T-helper 2 cell treated with Interferon-gamma antibody and Interleukin-4, amounts not matched to agents 5 μg/mL and 100 μg/mL, for 36 hours (primary cell): ENCODE measurements at regions not wholly inside any gene's neighbourhood (a gene's known extent, or its start where the extent isn't known, plus 50 kb on each side); places are given as distances from the start of the nearest gene placed in this dataset.

ENCODE experiments used
- DNase-seq: peaks from one replicate; pipeline ENCODE4 v3.0.0; 2021; ENCODE audit warnings: low spot score
- H3K27ac Mint-ChIP-seq: one replicate; pipeline ENCODE4 v1.8.0; 2021; ENCODE audit warnings: mild to moderate bottlenecking, mixed read lengths
- H3K27me3 Mint-ChIP-seq: one replicate; pipeline ENCODE4 v1.8.0; 2021; ENCODE audit warnings: low read depth, mixed read lengths
- H3K36me3 Mint-ChIP-seq: one replicate; pipeline ENCODE4 v1.8.0; 2021; ENCODE audit warnings: low read depth, mixed read lengths
- H3K4me1 Mint-ChIP-seq: one replicate; pipeline ENCODE4 v1.8.0; 2021; ENCODE audit warnings: low read depth, mixed read lengths
- H3K4me3 Mint-ChIP-seq: one replicate; pipeline ENCODE4 v1.8.0; 2022; ENCODE audit warnings: mild to moderate bottlenecking, moderate library complexity, mixed read lengths
- H3K9me3 Mint-ChIP-seq: one replicate; pipeline ENCODE4 v1.8.0; 2021; ENCODE audit warnings: mixed read lengths

DNA sequence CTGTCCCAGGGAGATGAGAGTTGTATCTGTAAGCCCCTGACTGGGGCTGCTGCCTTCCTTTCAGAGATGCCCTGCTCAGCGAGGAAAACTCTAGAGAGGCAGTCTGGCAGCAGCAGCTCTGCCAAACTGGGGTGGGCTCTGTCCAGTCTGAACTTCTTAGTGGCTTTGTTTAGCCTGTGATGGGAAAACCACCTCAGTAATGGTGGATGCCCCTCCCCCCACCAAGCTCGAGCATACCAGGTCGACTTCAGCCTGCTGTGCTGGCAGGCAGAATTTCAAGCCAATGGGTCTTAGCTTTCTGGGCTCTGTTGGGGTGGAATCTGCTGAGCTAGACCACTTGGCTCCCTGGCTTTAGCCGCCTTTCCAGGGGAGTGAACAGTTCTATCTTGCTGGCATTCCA is 218.3 kb downstream of the TUSC7 start:
- H3K9me3 Mint-ChIP-seq, result peaks cover 45% of the 10 kb centered on the region
- H3K27ac Mint-ChIP-seq, result no peak overlapping the region
- no peaks in the 10 kb centered on the region for H3K36me3 Mint-ChIP-seq
- H3K4me1 Mint-ChIP-seq, result no peaks in the 10 kb centered on the region
- H3K27me3 Mint-ChIP-seq, result no peaks in the 10 kb centered on the region
- DNase-seq, result no peak
- no peak overlapping the region for H3K4me3 Mint-ChIP-seq

GRCh38 chr3:116929505-116930222 is 220.1 kb downstream of the TUSC7 start:
- H3K27ac Mint-ChIP-seq, result no peak overlapping the region
- no peak for DNase-seq
- peaks cover 32% of the 10 kb centered on the region for H3K9me3 Mint-ChIP-seq
- H3K4me1 Mint-ChIP-seq, result no peaks in the 10 kb centered on the region
- H3K4me3 Mint-ChIP-seq, result no peak overlapping the region
- H3K27me3 Mint-ChIP-seq, result no peaks in the 10 kb centered on the region
- H3K36me3 Mint-ChIP-seq, result no peaks in the 10 kb centered on the region

GRCh38 chr3:116930786-116931185 is 221.2 kb downstream of the TUSC7 start:
- no peak for DNase-seq
- Mint-ChIP-seq H3K36me3 (no peaks in the 10 kb centered on the region), H3K9me3 (peaks cover 21% of the 10 kb centered on the region), H3K27me3 (no peaks in the 10 kb centered on the region), H3K4me1 (no peaks in the 10 kb centered on the region), H3K27ac (no peak overlapping the region), H3K4me3 (no peak overlapping the region)

DNA sequence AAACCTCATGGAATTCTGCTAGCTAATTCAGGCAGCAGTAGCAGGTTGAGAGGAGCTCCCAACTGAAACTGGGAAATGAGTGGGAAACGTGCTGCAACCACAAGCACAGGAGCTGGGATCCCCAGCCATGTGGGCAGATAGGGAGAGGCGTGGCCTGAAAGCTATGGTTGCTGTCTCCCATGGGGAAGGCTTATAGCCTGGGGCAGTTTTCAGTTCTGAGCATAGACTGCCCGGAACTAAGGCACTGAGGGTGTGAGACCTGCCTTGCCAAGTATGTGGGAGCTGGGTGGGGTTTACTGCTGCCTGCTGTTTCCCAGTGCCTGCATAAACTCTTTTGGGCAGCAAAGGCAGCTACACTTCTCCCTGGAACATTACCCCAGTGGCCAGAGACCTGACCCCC is 229.5 kb downstream of the TUSC7 start:
- H3K36me3 Mint-ChIP-seq, result no peaks in the 10 kb centered on the region
- no peak overlapping the region for H3K27ac Mint-ChIP-seq
- DNase-seq, result no peak
- H3K27me3 Mint-ChIP-seq, result no peaks in the 10 kb centered on the region
- H3K4me1 Mint-ChIP-seq, result no peaks in the 10 kb centered on the region
- peaks cover 6% of the 10 kb centered on the region for H3K9me3 Mint-ChIP-seq
- no peak overlapping the region for H3K4me3 Mint-ChIP-seq

DNA sequence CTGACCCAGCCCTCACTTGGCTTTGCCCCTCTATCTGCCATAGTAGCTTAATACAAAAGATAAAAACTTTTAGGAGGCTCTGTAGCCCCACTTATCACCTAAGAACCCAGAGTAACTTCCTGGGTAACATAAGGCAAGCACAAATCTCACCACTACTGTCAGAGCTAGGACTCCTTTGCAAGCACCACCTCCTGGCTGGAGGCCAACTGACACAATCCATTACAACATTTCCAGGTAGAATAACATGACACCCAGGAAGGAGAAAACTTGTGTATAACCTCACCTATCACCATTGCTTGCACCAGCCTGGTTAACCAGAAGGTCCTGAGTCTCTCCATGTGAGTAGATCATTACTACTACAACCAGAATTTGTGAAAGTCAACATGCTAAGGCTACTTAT is 230.0 kb downstream of the TUSC7 start:
- peaks cover 10% of the 10 kb centered on the region for H3K9me3 Mint-ChIP-seq
- DNase-seq, result no peak
- no peaks in the 10 kb centered on the region for H3K4me1 Mint-ChIP-seq
- no peak overlapping the region for H3K4me3 Mint-ChIP-seq
- no peak overlapping the region for H3K27ac Mint-ChIP-seq
- H3K27me3 Mint-ChIP-seq, result no peaks in the 10 kb centered on the region
- H3K36me3 Mint-ChIP-seq, result no peaks in the 10 kb centered on the region

DNA sequence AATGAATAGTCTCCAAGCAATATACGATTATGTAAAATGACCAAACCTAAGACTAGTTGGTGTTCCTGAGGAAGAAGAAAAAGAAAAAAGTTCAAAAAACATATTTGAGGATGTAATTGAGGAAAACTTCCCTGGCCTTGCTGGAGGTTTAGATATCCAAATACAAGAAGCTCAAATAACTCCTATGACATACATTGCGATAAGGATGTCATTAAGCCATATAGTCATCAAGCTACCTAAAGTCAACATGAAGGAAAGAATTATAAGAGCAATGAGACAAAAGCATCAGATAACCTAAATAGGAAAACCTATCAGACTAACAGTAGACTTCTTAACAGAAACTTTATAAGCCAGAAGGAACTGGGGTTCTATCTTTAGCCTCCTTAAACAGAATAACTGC is 231.1 kb downstream of the TUSC7 start:
- Mint-ChIP-seq H3K27me3 (no peaks in the 10 kb centered on the region), H3K27ac (no peak overlapping the region), H3K36me3 (no peaks in the 10 kb centered on the region), H3K4me1 (no peaks in the 10 kb centered on the region), H3K9me3 (peaks cover 10% of the 10 kb centered on the region), H3K4me3 (no peak overlapping the region)
- no peak for DNase-seq

GRCh38 chr3:116946376-116946775 is 236.8 kb downstream of the TUSC7 start:
- H3K36me3 Mint-ChIP-seq, result no peaks in the 10 kb centered on the region
- no peaks in the 10 kb centered on the region for H3K27me3 Mint-ChIP-seq
- H3K4me3 Mint-ChIP-seq, result no peak overlapping the region

GRCh38 chr3:116947148-116947547 is 237.6 kb downstream of the TUSC7 start:
- DNase-seq, result no peak
- H3K4me3 Mint-ChIP-seq, result no peak overlapping the region
- H3K27ac Mint-ChIP-seq, result no peak overlapping the region
- no peaks in the 10 kb centered on the region for H3K36me3 Mint-ChIP-seq
- peaks cover 9% of the 10 kb centered on the region for H3K9me3 Mint-ChIP-seq
- no peaks in the 10 kb centered on the region for H3K4me1 Mint-ChIP-seq
- H3K27me3 Mint-ChIP-seq, result no peaks in the 10 kb centered on the region

More at GRCh38 chr3:116946376-116946775, 236.8 kb downstream of the TUSC7 start:
- peaks cover 8% of the 10 kb centered on the region for H3K9me3 Mint-ChIP-seq
- H3K27ac Mint-ChIP-seq, result no peak overlapping the region
- H3K4me1 Mint-ChIP-seq, result no peaks in the 10 kb centered on the region
- no peak for DNase-seq

- Mint-ChIP-seq H3K4me1 (no peaks in the 10 kb centered on the region), H3K4me3 (no peak overlapping the region)
Observed at GRCh38 chr3:116947809-116948208, 238.2 kb downstream of the TUSC7 start.

DNA sequence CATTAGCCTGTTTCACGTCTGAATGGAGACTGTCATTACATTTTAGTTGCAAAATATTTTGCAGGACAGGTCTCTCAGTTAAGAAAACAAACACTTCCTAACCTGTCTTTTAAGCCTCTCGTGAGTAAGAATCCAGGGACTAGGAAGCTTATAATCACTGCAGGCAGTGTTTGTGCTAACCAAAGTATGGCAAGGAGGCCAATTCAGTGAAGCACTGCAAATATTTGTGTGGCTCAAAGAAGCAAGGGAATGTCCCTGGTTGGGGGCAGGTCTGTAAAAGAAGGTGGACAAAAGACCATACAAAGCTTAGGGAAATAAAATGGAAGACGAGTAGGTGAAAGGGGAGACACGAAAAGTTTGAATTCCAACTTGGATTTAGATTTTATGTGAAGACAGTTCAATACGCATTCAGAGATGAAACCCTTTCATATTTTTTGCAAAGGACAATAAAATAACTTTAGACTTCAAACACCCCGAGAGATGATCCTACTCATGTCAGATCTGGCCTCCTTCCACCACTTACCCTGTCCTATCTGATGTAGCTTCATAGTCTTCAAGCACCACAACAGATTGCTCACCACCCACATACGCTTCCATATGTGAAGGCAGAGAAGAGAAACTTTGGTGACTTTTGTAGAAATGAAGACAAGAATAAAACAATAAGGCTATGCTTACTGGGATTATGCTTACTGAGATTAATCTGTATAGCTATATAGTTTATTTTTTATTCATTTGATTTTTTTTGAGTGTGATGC is 240.9 kb downstream of the TUSC7 start:
- Mint-ChIP-seq H3K9me3 (peaks cover 4% of the 10 kb centered on the region), H3K36me3 (no peaks in the 10 kb centered on the region), H3K27me3 (no peaks in the 10 kb centered on the region), H3K4me3 (no peak overlapping the region), H3K4me1 (no peaks in the 10 kb centered on the region), H3K27ac (no peak overlapping the region)
- DNase-seq, result no peak

More at GRCh38 chr3:116947809-116948208, 238.2 kb downstream of the TUSC7 start:
- Mint-ChIP-seq H3K27me3 (no peaks in the 10 kb centered on the region), H3K36me3 (no peaks in the 10 kb centered on the region), H3K9me3 (peaks cover 9% of the 10 kb centered on the region), H3K27ac (no peak overlapping the region)
- no peak for DNase-seq

DNA sequence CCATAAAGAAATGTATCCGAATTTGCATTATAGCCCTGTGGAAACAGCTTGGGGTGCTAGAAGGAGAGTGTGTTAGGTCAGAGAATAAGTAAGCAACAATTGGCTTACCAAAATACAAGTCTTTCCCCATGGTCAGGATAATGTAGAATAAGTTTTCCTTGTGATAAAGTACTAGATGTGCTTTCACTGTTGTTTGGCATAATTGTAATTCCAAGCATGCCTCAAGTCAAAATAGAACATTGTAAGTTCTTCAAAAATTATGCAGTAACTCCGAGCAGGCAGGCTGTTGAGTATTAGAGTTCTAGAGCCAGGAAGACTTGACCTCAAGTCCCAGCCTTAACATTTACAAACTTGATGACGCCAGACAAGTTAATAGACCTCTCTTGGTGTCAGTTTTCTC is 242.0 kb downstream of the TUSC7 start:
- Mint-ChIP-seq H3K27ac (no peak overlapping the region), H3K27me3 (no peaks in the 10 kb centered on the region), H3K4me3 (no peak overlapping the region), H3K4me1 (no peaks in the 10 kb centered on the region), H3K36me3 (no peaks in the 10 kb centered on the region), H3K9me3 (peaks cover 4% of the 10 kb centered on the region)
- no peak for DNase-seq

DNA sequence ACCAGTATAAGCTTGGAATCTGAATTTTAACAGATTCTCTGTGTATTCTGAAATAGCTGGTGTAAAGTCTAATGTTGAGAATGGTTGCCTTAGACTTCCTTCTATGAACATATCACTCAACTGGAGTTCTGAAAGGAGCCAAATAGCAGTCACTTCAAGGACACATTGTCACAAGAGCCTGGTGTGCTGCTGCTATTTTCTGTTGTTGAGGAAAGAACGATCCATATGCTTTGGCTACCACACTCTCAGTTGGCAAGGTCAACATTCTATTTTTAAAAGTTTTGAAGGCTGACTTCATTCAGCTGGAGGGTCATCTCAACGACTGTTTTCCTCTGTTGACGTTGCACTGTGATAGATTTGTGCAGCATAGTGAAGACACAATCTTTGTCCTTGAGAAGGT is 248.7 kb downstream of the TUSC7 start:
- H3K27ac Mint-ChIP-seq, result no peak overlapping the region
- H3K36me3 Mint-ChIP-seq, result no peaks in the 10 kb centered on the region
- H3K27me3 Mint-ChIP-seq, result no peaks in the 10 kb centered on the region
- H3K4me1 Mint-ChIP-seq, result no peaks in the 10 kb centered on the region
- H3K4me3 Mint-ChIP-seq, result no peak overlapping the region
- no peaks in the 10 kb centered on the region for H3K9me3 Mint-ChIP-seq
- no peak for DNase-seq

GRCh38 chr3:116961106-116961505 is 251.5 kb downstream of the TUSC7 start:
- no peak for DNase-seq
- no peaks in the 10 kb centered on the region for H3K27me3 Mint-ChIP-seq
- no peak overlapping the region for H3K4me3 Mint-ChIP-seq
- no peaks in the 10 kb centered on the region for H3K4me1 Mint-ChIP-seq
- no peak overlapping the region for H3K27ac Mint-ChIP-seq
- H3K9me3 Mint-ChIP-seq, result peaks cover 2% of the 10 kb centered on the region
- no peaks in the 10 kb centered on the region for H3K36me3 Mint-ChIP-seq

GRCh38 chr3:116963802-116964201 is 254.2 kb downstream of the TUSC7 start:
- Mint-ChIP-seq H3K4me1 (no peaks in the 10 kb centered on the region), H3K36me3 (no peaks in the 10 kb centered on the region), H3K4me3 (no peak overlapping the region), H3K27me3 (no peaks in the 10 kb centered on the region), H3K27ac (no peak overlapping the region), H3K9me3 (peaks cover 2% of the 10 kb centered on the region)
- no peak for DNase-seq
